Gastrocnemius medialis (tissue), 4 donors: ENCODE measurements at regions not wholly inside any gene's neighbourhood (a gene's known extent, or its start where the extent isn't known, plus 50 kb on each side); places are given as distances from the start of the nearest gene placed in this dataset.

Source experiments
- ATAC-seq, 2 donors: fragments of 150-250 bp; one replicate each; pipeline ENCODE4 v1.9.1; 2016
- DNase-seq, 2 donors: peaks; one replicate each; pipeline ENCODE4 v3.0.0-alpha.2; 2019
- H3K27ac ChIP-seq, 4 donors: fragments of 200-600 bp; sonication (generic); 1 replicate in 1 of 4; 2 replicates in 3 of 4; pipeline ENCODE4 v1.5.1; 2016 to 2018; ENCODE audit warnings: mild to moderate bottlenecking in 2 of 4, moderate library complexity in 1 of 4
- H3K27me3 ChIP-seq, 3 donors: fragments of 200-600 bp; sonication (generic) in 2 of 3; 1 replicate in 1 of 3; 2 replicates in 2 of 3; pipeline versions ENCODE4 v1.5.1 to v1.6.0; 2016 to 2019; ENCODE audit warnings: mild to moderate bottlenecking in 1 of 3, moderate library complexity in 1 of 3
- H3K36me3 ChIP-seq, 2 donors: fragments of 200-600 bp; sonication (generic) in 1 of 2; one replicate each; pipeline ENCODE4 v1.5.1; 2017 to 2018
- H3K4me1 ChIP-seq, 2 donors: fragments of 200-600 bp; sonication (generic) in 1 of 2; one replicate each; pipeline ENCODE4 v1.5.1; 2016 to 2017; ENCODE audit warnings: mild to moderate bottlenecking in 2 of 2
- H3K4me3 ChIP-seq, 4 donors: fragments of 200-600 bp; sonication (generic) in 3 of 4; 1 replicate in 1 of 4; 2 replicates in 3 of 4; pipeline ENCODE4 v1.5.1; 2016 to 2019; ENCODE audit warnings: mild to moderate bottlenecking in 2 of 4
- H3K9me3 ChIP-seq, 3 donors: fragments of 200-600 bp; sonication (generic) in 2 of 3; 1 replicate in 1 of 3; 2 replicates in 2 of 3; pipeline ENCODE4 v1.5.1; 2016 to 2019
- CTCF ChIP-seq, 5 experiments: fragments of 450-650 bp in 3 of 5; fragments of 200-600 bp in 2 of 5; sonication (generic) in 2 of 5; IDR thresholded peaks in 4 of 5; conservative IDR thresholded peaks in 1 of 5; 1 replicate in 4 of 5; 2 replicates in 1 of 5; pipeline ENCODE4 v1.5.1; 2016 to 2019; ENCODE audit warnings: antibody characterized with exemption in 5 of 5, mild to moderate bottlenecking in 3 of 5, moderate library complexity in 3 of 5
- POLR2A ChIP-seq, 2 donors: fragments of 450-650 bp; IDR thresholded peaks; one replicate each; pipeline ENCODE4 v1.6.1; 2017; ENCODE audit warnings: antibody characterized with exemption in 2 of 2, mild to moderate bottlenecking in 2 of 2, moderate library complexity in 2 of 2
- in situ Hi-C, 4 donors: fragments of 200-750 bp; cut with MboI; loops; one replicate each; pipeline versions ENCODE4 v1.15.0 to v1.8.0; 2017; ENCODE audit warnings: low sequenced_read_pairs in 4 of 4
- intact Hi-C: fragments of 100-400 bp; cut with DNase I; formaldehyde crosslinking; loops from one replicate; pipeline ENCODE4 v1.15.1; 2023; ENCODE audit warnings: low total_unique reads

- no peak for DNase-seq
- TF ChIP-seq CTCF (IDR thresholded peaks at IDR 0.05 in 4 of 5, conservative IDR thresholded peaks at IDR 0.05 in 1 of 5) (no peak), POLR2A (IDR thresholded peaks at IDR 0.05) (no peak)
- Histone ChIP-seq H3K9me3 (no peaks in the 10 kb centered on the region), H3K4me3 (no peak overlapping the region), H3K36me3 (no peaks in the 10 kb centered on the region), H3K27ac (no peak overlapping the region), H3K4me1 (no peaks in the 10 kb centered on the region), H3K27me3 (no peaks in the 10 kb centered on the region)
- in situ Hi-C loops, result no loop called here
- no peak for ATAC-seq
- intact Hi-C loops, result no loop called here
Observed at GRCh38 chr16:80305410-80305809, 235.4 kb upstream of the DYNLRB2 start.

DNA sequence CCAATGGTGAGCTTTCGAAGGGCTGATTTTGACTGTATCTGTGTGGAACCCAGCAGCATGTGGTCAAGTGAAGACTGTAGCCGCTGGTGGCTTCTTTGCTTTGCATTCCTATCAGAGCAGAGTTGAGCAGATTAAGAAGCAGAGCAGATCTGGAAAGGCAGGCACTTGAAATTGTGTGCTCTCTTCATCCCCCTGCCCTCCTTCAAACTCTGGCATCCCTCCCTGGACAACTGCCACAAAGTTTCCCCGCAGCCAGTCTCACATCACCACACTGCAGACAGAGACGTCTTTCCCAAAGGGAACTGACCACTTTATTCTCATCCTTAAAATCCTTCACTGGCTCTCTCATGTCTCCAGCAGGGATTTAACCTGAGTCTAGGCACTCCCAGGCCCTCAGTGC lies 237.1 kb upstream of the DYNLRB2 start:
- no peaks in the 10 kb centered on the region for H3K27me3 ChIP-seq
- no peak overlapping the region for H3K27ac ChIP-seq
- no peaks in the 10 kb centered on the region for H3K36me3 ChIP-seq
- H3K9me3 ChIP-seq, result no peaks in the 10 kb centered on the region
- intact Hi-C loops (no loop called here), in situ Hi-C loops (no loop called here)
- H3K4me3 ChIP-seq, result no peak overlapping the region
- DNase-seq, result no peak
- ATAC-seq, result no peak
- no peaks in the 10 kb centered on the region for H3K4me1 ChIP-seq
- TF ChIP-seq POLR2A (IDR thresholded peaks at IDR 0.05) (no peak), CTCF (IDR thresholded peaks at IDR 0.05 in 4 of 5, conservative IDR thresholded peaks at IDR 0.05 in 1 of 5) (no peak)

GRCh38 chr16:80300876-80301275 lies 239.9 kb upstream of the DYNLRB2 start:
- ATAC-seq (no peak), DNase-seq (no peak)
- intact Hi-C loops, result no loop called here
- Histone ChIP-seq H3K9me3 (no peaks in the 10 kb centered on the region), H3K27ac (no peak overlapping the region), H3K4me3 (no peak overlapping the region), H3K27me3 (no peaks in the 10 kb centered on the region), H3K4me1 (no peaks in the 10 kb centered on the region), H3K36me3 (no peaks in the 10 kb centered on the region)
- in situ Hi-C loops, result no loop called here
- TF ChIP-seq POLR2A (IDR thresholded peaks at IDR 0.05), result no peak
- TF ChIP-seq CTCF (IDR thresholded peaks at IDR 0.05 in 4 of 5, conservative IDR thresholded peaks at IDR 0.05 in 1 of 5), result no peak

DNA sequence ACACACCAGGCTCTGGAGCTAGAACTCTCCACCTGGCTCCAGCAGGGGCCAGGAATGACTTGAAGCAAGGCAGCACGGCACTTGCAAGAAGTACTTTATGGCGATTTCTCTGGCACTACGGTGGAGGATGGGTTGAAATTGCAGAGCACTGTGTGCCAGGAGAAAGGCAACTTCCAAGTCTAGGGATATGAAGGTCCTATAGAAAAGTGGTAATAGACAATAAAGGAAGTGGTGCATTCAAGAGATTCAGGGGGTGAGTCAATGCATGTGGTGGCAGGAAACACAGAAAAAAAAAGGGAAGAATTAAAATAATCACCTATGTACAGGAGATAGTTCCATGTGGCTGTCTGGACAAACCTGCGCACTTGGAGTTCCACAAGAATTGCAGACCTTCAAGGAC lies 240.3 kb upstream of the DYNLRB2 start:
- no peak for DNase-seq
- intact Hi-C loops, result no loop called here

More for the DNA sequence above, 240.3 kb upstream of the DYNLRB2 start:
- H3K27ac ChIP-seq, result no peak overlapping the region
- TF ChIP-seq CTCF (IDR thresholded peaks at IDR 0.05 in 4 of 5, conservative IDR thresholded peaks at IDR 0.05 in 1 of 5) (no peak), POLR2A (IDR thresholded peaks at IDR 0.05) (no peak)
- H3K9me3 ChIP-seq, result no peaks in the 10 kb centered on the region
- H3K36me3 ChIP-seq, result no peaks in the 10 kb centered on the region
- H3K4me3 ChIP-seq, result no peak overlapping the region
- H3K4me1 ChIP-seq, result no peaks in the 10 kb centered on the region
- no peaks in the 10 kb centered on the region for H3K27me3 ChIP-seq
- in situ Hi-C loops, result no loop called here
- ATAC-seq, result no peak
